Breast epithelium (tissue), 4 donors: ENCODE measurements at regions not wholly inside any gene's neighbourhood (a gene's known extent, or its start where the extent isn't known, plus 50 kb on each side); places are given as distances from the start of the nearest gene placed in this dataset.

Experiments
- DNase-seq, 2 donors: peaks; one replicate each; pipeline ENCODE4 v3.0.0-alpha.2; 2019; ENCODE audit warnings: low spot score in 2 of 2
- H3K27ac ChIP-seq, 2 donors: fragments of 200-600 bp; sonication (generic) in 1 of 2; one replicate each; pipeline ENCODE4 v1.5.1; 2016 to 2019; ENCODE audit warnings: mild to moderate bottlenecking in 1 of 2
- H3K27me3 ChIP-seq, 2 donors: fragments of 200-600 bp; sonication (generic) in 1 of 2; one replicate each; pipeline versions ENCODE4 v1.5.1 to v1.6.0; 2017 to 2019; ENCODE audit warnings: control low read depth in 1 of 2, mild to moderate bottlenecking in 1 of 2
- H3K36me3 ChIP-seq: fragments of 200-600 bp; one replicate; pipeline ENCODE4 v1.5.1; 2019
- H3K4me1 ChIP-seq, 2 donors: fragments of 200-600 bp; sonication (generic); one replicate each; pipeline ENCODE4 v1.5.1; 2016 to 2019; ENCODE audit warnings: control low read depth in 1 of 2
- H3K4me3 ChIP-seq, 3 donors: fragments of 200-600 bp; sonication (generic); 1 replicate in 2 of 3; 2 replicates in 1 of 3; pipeline ENCODE4 v1.5.1; 2016 to 2019; ENCODE audit warnings: mild to moderate bottlenecking in 3 of 3, moderate library complexity in 2 of 3
- H3K9me3 ChIP-seq, 2 donors: fragments of 200-600 bp; sonication (generic) in 1 of 2; one replicate each; pipeline ENCODE4 v1.5.1; 2016 to 2019; ENCODE audit warnings: control low read depth in 1 of 2
- POLR2A ChIP-seq: fragments of 450-650 bp; IDR thresholded peaks from one replicate; pipeline ENCODE4 v1.6.1; 2016; ENCODE audit warnings: antibody characterized with exemption, mild to moderate bottlenecking, moderate library complexity
- POLR2AphosphoS5 ChIP-seq, 3 donors: sonication (generic); formaldehyde crosslinking; IDR thresholded peaks; one replicate each; pipeline ENCODE4 v1.6.1; 2017; ENCODE audit warnings: antibody characterized with exemption in 3 of 3
- intact Hi-C: fragments of 100-400 bp; cut with DNase I; formaldehyde crosslinking; loops from one replicate; pipeline ENCODE4 v1.15.1; 2023; ENCODE audit warnings: low total_unique reads
- TF ChIP-seq, protein P1 (sequence below), 3 donors: fragments of 450-650 bp; IDR thresholded peaks; one replicate each; pipeline ENCODE4 v1.5.1; 2016 to 2017; ENCODE audit warnings: antibody characterized with exemption in 3 of 3, mild to moderate bottlenecking in 3 of 3, moderate library complexity in 3 of 3

DNA sequence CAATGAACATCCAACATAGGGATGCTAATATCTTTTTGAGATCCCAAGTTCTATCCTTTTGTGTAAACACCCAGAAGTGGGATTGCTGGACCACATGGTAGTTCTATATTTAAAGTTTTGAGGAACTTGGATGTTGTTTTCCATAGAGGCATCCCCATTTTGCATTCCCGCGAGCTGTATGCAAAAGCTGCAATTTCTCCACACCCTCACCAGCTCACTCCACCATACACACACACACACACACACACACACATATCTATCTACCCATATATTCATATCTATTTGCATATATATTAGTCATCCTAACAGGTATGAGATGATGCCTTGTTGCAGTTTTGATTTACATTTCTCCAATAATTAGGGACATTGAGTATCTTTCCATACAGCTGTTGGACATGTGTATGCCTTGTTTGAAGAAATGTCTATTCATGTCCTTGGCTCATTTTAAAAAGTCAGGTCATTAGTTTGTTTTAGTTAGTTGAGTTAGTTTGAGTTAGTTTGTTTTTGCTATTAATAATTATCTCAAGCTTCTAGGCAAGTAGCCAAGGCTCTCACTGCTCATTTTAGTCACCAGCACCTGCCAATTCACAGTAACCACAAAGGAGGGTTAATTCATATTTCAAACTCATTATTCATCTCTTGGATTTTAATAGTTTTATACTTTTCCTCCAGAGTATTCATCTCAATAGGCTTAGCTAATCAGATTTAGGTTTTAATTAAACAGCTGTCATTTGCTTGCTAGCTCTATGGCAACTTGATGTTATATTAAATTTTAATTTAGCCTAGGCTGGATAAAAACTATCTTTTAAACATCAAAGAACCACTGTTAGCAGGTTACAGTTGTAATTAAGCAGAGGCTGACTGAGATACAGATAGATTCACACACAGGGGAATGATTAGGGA, 1435.9 kb upstream of the TMEM132C start:
- no peaks in the 10 kb centered on the region for H3K36me3 ChIP-seq
- DNase-seq = no peak
- no peaks in the 10 kb centered on the region for H3K4me1 ChIP-seq
- TF ChIP-seq POLR2A (no peak), POLR2AphosphoS5 (IDR thresholded peaks at IDR 0.05) (no peak)
- TF ChIP-seq, protein P1, sequence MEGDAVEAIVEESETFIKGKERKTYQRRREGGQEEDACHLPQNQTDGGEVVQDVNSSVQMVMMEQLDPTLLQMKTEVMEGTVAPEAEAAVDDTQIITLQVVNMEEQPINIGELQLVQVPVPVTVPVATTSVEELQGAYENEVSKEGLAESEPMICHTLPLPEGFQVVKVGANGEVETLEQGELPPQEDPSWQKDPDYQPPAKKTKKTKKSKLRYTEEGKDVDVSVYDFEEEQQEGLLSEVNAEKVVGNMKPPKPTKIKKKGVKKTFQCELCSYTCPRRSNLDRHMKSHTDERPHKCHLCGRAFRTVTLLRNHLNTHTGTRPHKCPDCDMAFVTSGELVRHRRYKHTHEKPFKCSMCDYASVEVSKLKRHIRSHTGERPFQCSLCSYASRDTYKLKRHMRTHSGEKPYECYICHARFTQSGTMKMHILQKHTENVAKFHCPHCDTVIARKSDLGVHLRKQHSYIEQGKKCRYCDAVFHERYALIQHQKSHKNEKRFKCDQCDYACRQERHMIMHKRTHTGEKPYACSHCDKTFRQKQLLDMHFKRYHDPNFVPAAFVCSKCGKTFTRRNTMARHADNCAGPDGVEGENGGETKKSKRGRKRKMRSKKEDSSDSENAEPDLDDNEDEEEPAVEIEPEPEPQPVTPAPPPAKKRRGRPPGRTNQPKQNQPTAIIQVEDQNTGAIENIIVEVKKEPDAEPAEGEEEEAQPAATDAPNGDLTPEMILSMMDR (IDR thresholded peaks at IDR 0.05) = no peak
- no peaks in the 10 kb centered on the region for H3K27me3 ChIP-seq
- intact Hi-C loops = no loop called here
- no peak overlapping the region for H3K4me3 ChIP-seq
- H3K9me3 ChIP-seq = peaks cover 14 to 20% of the 10 kb centered on the region in 2 donors
- H3K27ac ChIP-seq = no peak overlapping the region

DNA sequence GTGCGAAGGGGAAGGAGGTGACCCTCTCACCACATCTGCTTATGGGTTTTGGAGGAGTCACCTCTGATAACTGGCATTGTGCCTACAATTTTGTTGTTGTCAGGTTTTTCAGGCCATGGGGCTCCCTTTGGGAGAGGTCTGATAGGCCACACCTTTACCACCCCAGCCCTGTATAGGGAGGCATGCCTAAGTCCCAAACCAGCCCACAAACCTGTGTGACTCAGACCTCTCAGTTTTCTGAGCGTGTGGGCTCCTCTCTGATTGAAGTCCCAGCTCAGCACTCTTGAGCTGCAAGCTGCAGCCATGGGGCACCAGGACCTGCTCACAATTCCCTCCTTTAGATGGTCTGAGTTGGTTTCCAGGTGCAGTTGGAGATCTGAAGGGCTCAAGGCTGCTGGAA, 1429.3 kb upstream of the TMEM132C start:
- no peak for TF ChIP-seq POLR2A
- TF ChIP-seq, protein P1 (IDR thresholded peaks at IDR 0.05) = no peak
- TF ChIP-seq POLR2AphosphoS5 (IDR thresholded peaks at IDR 0.05) = no peak
- Histone ChIP-seq H3K9me3 (peaks cover 18 to 51% of the 10 kb centered on the region in 2 donors), H3K36me3 (no peaks in the 10 kb centered on the region), H3K4me1 (no peaks in the 10 kb centered on the region), H3K27me3 (no peaks in the 10 kb centered on the region), H3K27ac (no peak overlapping the region), H3K4me3 (no peak overlapping the region)
- DNase-seq = no peak
- intact Hi-C loops = no loop called here

DNA sequence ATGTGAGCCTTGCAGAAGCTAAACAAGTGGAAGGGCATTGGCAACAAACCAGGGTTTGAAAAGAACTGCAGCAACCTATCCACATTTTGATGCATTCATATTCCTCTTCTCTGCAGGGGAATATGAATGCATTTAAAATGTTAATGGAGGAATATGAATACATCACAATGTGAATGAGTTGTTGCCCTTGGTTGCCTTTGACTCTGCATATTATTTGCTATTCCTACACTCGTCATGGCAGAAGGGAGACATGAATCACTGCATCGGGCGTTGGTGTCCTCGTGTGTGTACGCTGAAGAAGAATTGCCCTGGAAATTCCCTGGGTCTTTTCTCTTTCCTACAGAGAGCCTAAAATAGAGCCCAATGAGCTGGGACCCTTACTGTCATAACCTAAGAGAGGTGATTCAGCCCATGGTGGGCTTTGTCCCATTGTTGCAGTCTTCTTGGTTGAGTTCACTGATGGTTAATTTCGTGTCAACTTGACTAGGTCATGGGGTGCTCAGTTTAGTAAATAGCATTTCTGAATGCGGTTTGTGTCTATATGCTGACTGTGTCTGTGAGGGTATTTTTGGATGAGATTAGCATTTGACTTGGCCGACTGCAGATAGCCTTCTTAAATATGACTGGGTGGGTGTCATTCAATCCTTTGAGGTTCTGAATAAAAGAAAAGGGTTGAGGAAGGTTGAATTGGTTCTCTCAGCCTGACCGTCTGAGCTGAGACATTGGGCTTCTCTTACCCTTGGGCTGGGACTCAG, 1422.9 kb upstream of the TMEM132C start:
- TF ChIP-seq, protein P1 (IDR thresholded peaks at IDR 0.05) = no peak
- TF ChIP-seq POLR2A (no peak), POLR2AphosphoS5 (IDR thresholded peaks at IDR 0.05) (no peak)
- H3K27me3 ChIP-seq = no peaks in the 10 kb centered on the region
- no peak overlapping the region for H3K4me3 ChIP-seq
- no peaks in the 10 kb centered on the region for H3K4me1 ChIP-seq
- no peaks in the 10 kb centered on the region for H3K36me3 ChIP-seq
- DNase-seq = no peak
- H3K9me3 ChIP-seq = peaks cover 0 to under 1% of the 10 kb centered on the region in 2 donors
- intact Hi-C loops = no loop called here
- no peak overlapping the region for H3K27ac ChIP-seq

DNA sequence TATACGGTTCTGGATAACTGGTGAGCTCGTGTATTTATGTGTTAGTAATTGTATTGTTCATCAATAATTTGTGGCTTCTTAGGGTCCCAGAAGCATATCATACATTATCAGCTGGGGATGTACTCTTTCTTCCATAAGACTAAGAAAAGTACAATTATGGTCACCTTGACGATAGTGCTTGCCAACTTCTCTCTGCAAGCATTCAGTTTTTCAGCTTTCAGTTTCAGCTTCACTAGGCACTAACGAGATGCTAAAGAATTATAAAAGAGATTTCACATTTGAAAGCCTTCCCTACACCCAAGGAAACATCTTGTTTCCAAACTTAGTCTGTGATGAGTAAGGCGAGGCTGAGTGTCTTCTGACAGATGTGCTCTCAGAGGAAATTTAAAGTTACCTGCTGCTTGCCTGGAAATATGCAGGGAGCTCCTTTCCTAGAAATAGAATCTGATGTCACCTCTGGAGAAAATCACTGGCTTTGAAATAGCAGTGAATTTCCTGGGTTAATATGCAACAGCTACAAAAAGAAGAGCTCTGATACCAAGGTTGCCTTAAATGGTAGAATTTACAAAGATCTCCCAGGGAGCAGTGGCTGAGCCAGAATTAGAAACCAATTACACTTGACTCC, 1419.9 kb upstream of the TMEM132C start:
- H3K4me3 ChIP-seq = no peak overlapping the region
- no peaks in the 10 kb centered on the region for H3K9me3 ChIP-seq
- no peaks in the 10 kb centered on the region for H3K27me3 ChIP-seq
- TF ChIP-seq POLR2AphosphoS5 (IDR thresholded peaks at IDR 0.05) (no peak), POLR2A (no peak)
- TF ChIP-seq, protein P1 (IDR thresholded peaks at IDR 0.05) = no peak
- no peaks in the 10 kb centered on the region for H3K4me1 ChIP-seq
- intact Hi-C loops = no loop called here
- H3K27ac ChIP-seq = no peak overlapping the region
- H3K36me3 ChIP-seq = no peaks in the 10 kb centered on the region
- no peak for DNase-seq
